ENCODE measurements at regions not wholly inside any gene's neighbourhood (a gene's known extent, or its start where the extent isn't known, plus 50 kb on each side); places are given as distances from the start of the nearest gene placed in this dataset.

DNA sequence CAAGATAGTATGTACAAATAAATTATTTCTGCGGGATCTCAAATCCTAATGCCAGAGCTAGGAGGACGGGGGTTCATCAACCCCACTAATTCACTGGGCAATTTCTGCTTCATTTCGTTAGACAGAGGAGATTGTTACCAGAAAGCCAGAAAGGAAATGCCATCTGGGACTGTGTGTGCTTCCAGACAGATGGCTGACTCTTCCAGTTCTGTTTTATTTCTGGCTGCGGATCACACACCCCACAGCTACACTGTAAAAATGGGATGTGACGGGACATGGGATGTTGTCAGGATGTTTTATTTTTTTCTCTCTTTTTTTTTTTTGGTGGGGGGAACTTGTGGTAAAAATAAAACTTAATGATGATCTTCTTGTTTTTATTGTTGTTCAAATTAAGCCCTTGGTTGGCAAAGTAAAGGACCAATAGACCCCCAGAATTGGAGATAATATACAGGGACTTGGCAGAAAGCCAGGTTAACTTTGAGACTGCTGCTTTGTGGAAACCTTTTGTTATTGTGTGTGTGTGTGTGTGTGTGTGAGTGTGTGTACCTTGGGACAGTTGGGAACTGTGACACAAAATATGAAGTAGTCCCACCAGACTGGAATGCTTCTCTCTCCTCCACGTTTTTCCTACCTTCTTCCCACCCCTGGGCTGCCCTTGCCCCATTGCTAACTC is 114.5 kb downstream of the NUF2 start:
- Histone ChIP-seq H3K4me2 (ENCODE audit: insufficient read depth, low read length) (no peak overlapping the region), H2AFZ (ENCODE audit: low read depth, low read length) (no peak overlapping the region), H3K27me3 (ENCODE audit: control insufficient read depth in 2 of 2, insufficient read depth in 2 of 2, low read length in 2 of 2) (no peaks in the 10 kb centered on the region), H3K9me3 (replicated peaks; ENCODE audit: control insufficient read depth, insufficient read depth, low read length) (no peaks in the 10 kb centered on the region), H3K4me3 (replicated peaks in 1 of 3; ENCODE audit: insufficient read depth in 1 of 3, low read depth in 1 of 3, low read length in 3 of 3) (no peak overlapping the region), H3K9ac (replicated peaks; ENCODE audit: extremely low read depth, insufficient read depth, low read length) (no peak overlapping the region), H4K20me1 (replicated peaks; ENCODE audit: control insufficient read depth, extremely low read depth, insufficient read depth, low read length) (no peaks in the 10 kb centered on the region), H3K9me1 (replicated peaks; ENCODE audit: control insufficient read depth, extremely low read depth, insufficient read depth, low read length) (no peaks in the 10 kb centered on the region), H3K36me3 (ENCODE audit: control insufficient read depth in 2 of 2, extremely low read depth in 1 of 2, insufficient read depth in 2 of 2, low read length in 2 of 2) (no peaks in the 10 kb centered on the region), H3K79me2 (ENCODE audit: control insufficient read depth, insufficient read depth, low read length) (no peaks in the 10 kb centered on the region), H3K27ac (ENCODE audit: insufficient read depth, low read depth, low read length) (no peak overlapping the region), H3K4me1 (ENCODE audit: control insufficient read depth, extremely low read depth, insufficient read depth, low read length) (no peaks in the 10 kb centered on the region)
- no peak for FAIRE-seq
- no peak for DNase-seq (ENCODE audit: low read depth, low spot score)
- no TSS peak for BruUV-seq (replicated peaks)
- dilution Hi-C loops (cut with MboI; ENCODE audit: extremely low pct_ligation_motif_present, low sequenced_read_pairs), result no loop called here
- intact Hi-C loops (cut with micrococcal nuclease), result no loop called here
- ChIA-PET CTCF (no interaction called here), POLR2A (no interaction called here)
- TF ChIP-seq FOS (IDR thresholded peaks at IDR 0.05; ENCODE audit: borderline replicate concordance, insufficient read depth, low read length) (no peak), JUN (IDR thresholded peaks at IDR 0.05; ENCODE audit: borderline replicate concordance, insufficient read depth, insufficient read length, low read depth) (no peak), EZH2 (IDR thresholded peaks at IDR 0.05; ENCODE audit: borderline replicate concordance, low read depth, low read length, severe bottlenecking) (no peak), MYC (IDR thresholded peaks at IDR 0.05; ENCODE audit: low read depth, low read length) (no peak), POLR2A (IDR thresholded peaks at IDR 0.05; ENCODE audit: low read depth, low read length) (no peak), POLR2AphosphoS5 (IDR thresholded peaks at IDR 0.05; ENCODE audit: insufficient read depth, low read depth, low read length) (no peak), GATA2 (IDR thresholded peaks at IDR 0.05; ENCODE audit: insufficient read depth, insufficient read length, low read depth, low read length) (no peak)
- TF ChIP-seq, protein P1, sequence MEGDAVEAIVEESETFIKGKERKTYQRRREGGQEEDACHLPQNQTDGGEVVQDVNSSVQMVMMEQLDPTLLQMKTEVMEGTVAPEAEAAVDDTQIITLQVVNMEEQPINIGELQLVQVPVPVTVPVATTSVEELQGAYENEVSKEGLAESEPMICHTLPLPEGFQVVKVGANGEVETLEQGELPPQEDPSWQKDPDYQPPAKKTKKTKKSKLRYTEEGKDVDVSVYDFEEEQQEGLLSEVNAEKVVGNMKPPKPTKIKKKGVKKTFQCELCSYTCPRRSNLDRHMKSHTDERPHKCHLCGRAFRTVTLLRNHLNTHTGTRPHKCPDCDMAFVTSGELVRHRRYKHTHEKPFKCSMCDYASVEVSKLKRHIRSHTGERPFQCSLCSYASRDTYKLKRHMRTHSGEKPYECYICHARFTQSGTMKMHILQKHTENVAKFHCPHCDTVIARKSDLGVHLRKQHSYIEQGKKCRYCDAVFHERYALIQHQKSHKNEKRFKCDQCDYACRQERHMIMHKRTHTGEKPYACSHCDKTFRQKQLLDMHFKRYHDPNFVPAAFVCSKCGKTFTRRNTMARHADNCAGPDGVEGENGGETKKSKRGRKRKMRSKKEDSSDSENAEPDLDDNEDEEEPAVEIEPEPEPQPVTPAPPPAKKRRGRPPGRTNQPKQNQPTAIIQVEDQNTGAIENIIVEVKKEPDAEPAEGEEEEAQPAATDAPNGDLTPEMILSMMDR (IDR thresholded peaks at IDR 0.05; ENCODE audit: extremely low read depth in 1 of 2, insufficient read depth in 1 of 2, low read depth in 1 of 2, low read length in 2 of 2), result no peak
- TF ChIP-seq, protein P2, sequence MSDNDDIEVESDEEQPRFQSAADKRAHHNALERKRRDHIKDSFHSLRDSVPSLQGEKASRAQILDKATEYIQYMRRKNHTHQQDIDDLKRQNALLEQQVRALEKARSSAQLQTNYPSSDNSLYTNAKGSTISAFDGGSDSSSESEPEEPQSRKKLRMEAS (IDR thresholded peaks at IDR 0.05; ENCODE audit: insufficient read depth, insufficient read length), result no peak
